Muscle of back (tissue), 3 donors: ENCODE measurements at regions not wholly inside any gene's neighbourhood (a gene's known extent, or its start where the extent isn't known, plus 50 kb on each side); places are given as distances from the start of the nearest gene placed in this dataset.
A peak's percentile ranks its signal among the peaks of the same experiment; 100 is the strongest.

Experiments used
- DNase-seq, 3 donors: peaks; one replicate each; pipeline versions ENCODE4 v3.0.0 to v3.0.0-alpha.2; 2013

- no peak for DNase-seq
These were observed 91.9 kb upstream of the POU3F3 start for GRCh38 chr2:104762031-104762430.

DNA sequence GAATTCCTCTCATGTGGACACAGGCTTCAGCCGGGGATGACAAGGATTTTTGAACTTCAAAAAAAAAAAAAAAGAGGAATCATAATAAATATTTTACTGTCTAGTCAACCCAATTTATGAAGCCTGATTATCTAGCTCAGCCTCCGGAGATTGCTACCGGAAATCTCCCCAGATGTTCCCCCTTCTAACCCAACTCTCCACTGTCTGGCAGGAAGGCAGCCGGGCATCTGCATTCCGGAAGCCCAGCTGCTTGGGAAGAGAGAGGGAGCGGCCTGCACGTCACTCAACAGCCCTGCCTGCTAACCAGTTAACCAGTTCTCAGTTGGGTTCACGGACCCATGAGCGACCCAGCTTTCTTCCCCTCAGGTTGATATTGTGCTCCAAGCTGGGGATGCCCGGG is 87.2 kb upstream of the POU3F3 start:
- no peak for DNase-seq

DNA sequence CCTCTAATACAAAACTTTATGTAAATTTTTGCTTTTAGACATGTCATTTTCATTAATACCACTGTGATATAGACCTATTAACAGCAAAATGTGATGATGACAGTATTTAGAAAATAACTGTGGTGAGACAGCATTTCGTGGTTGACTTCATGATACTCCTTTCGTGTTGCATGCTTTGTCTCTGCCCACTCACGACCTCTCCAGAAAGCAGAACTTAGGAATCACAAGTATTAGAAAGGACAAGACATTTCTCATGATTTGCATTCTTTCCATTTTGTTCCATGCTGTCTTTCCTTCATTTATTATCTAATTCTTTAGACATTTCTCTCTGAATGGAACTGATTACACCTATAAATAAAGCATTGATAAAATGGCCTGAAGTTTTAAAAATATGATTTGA is 85.2 kb upstream of the POU3F3 start:
- DNase-seq = peak in 1 of 3 donors; percentile 38

GRCh38 chr2:104769096-104769495 is 84.8 kb upstream of the POU3F3 start:
- peak in 1 of 3 donors; percentile 67 for DNase-seq

GRCh38 chr2:104772996-104773395 is 80.9 kb upstream of the POU3F3 start:
- no peak for DNase-seq

- peak in 1 of 3 donors; percentile 16 for DNase-seq
These were observed 79.3 kb upstream of the POU3F3 start for GRCh38 chr2:104774631-104775030.

GRCh38 chr2:104777721-104778120 is 76.2 kb upstream of the POU3F3 start:
- no peak for DNase-seq

DNA sequence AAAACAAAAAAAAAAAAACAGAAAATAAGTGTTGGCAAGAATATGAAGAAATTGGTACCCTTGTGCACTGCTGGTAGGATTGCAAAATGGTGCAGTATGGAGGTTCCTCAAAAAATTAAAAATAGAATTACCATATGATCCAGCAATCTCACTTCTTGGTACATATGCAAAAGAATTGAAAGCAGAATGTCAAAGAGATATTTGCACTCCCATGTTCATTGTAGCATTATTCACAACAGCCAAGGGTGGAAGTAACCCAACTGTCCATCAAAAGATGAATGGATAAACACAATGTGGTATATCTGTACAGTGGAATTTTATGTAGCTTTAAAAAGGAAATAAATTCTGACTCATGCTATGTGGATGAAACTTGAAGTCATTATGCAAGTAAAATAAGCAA is 72.8 kb upstream of the POU3F3 start:
- no peak for DNase-seq

DNA sequence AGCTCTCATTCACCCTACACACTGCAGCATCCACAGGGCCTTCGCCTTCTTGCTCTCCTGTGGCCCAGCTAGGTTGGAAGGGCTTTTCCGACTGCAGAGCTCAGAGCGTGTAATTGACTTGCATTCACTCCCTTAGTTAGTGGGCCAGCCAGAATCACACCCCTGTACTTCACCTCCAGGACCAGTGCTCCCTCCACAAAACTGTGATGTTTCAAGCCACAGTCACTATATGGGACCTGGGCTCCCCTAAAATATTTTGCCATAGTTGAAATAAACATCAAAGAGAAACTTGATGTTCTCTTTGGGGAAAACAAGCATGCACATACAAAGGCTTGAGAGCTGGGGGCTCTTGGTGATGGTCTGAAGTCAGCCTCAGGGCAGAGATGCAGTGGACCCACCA is 69.7 kb upstream of the POU3F3 start:
- DNase-seq = no peak

DNA sequence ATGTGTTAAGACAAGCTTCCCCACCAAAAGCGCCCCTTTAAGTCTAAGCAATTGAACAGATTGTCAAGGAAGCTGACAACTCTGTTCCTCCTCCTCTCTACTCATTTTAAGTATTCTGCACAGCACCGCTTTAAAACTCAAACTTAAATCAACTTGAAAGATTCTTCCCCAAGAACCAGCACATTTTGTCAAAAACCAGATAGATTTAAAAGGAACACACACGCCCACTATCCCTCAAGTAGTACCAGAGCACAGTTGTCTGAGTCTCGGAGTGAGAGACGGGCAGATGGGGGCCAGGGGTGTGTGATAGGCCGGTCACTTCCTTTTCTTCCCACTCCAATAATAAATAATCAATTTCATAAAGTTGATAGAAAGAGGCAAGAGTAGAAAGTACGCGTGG is 67.7 kb upstream of the POU3F3 start:
- no peak for DNase-seq

DNA sequence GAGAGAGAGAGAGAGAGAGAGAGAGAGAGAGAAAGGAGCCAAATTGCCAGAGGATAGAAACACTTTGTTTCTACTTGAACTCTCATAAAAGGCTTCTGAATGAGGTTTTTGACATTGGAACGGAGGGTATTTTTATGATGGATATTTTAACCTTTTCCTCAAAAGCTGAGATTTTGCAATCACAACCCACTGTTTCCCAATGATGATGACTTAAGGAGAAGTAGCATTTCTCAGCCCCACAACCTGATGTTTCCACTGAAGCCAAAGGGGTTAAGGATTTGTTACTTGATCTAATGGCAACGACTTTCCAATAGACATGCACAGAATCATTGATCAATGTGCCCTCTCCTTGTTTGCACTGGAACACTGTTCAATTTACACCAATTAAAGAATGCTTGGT is 67.1 kb upstream of the POU3F3 start:
- no peak for DNase-seq

DNA sequence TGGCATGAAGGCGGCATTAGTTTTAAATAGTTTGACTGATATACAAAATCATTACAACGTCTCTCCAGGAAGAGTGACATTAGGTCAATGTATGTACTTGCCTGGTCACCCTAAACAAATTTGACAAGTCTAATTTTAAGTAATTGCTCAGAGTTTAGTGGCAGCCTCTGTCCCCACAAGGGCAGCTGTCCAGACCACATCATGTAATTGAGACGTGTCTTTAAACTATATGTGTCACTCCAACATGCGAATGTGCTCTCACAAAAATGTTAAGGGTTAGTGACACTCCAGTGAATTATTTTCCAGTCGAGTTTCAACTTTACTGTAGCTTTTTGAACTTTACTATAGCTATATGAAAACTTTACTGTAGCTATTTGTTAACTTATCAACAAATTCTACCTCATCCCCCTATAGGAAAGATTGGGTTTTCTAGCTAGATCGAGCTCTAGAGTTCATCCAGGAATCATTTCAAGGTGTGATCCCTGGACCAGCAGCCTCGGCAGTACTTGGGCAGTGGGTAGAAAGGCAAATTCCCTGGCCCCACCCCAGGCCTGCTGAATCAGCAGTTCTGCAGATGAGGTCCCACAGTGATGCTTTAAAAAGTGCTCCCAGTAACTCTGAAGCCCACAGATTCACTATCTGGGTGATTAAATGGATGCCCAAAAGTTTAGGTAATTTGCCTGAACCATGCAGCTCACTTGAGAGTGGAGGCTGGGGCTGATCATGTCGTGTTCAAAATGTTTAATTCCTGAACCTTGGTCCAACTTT is 66.4 kb upstream of the POU3F3 start:
- DNase-seq = no peak

DNA sequence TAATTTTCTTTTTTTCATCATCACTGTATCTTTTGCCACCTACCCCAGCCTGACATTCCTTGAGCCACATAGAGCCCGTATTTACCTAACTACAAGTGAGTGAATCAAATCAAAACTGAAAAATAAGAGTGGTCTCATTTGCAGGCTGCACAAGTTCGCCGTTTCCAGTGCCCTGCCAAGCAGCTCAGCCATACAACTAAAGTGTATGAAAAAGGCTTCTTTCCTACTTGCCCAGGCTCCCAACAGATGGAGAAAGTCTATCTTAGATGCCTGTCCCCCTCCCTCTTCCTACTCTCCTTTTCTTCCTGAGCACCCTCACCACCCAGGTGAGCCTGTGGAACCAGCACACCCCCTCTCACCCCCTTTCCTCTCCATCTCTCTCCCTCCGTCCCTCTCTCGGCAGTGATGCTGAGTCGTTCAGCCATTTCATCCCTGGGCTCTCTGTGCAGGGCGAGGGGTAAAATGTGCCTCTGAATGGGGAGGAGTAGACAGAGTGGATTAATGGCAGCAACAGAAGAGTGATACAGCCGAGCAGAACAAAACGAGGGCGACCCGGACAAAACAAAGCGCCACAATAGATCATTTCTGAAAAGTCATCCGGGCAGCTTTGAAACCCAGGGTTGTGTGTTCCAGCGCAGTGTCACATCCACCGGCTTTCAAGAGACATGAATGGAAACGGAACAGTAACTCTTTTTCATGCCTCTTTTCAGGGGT is 65.0 kb upstream of the POU3F3 start:
- no peak for DNase-seq

- DNase-seq = peak; percentile 34 to 70 (median 52)
These were observed 63.7 kb upstream of the POU3F3 start for GRCh38 chr2:104790100-104790811.

DNA sequence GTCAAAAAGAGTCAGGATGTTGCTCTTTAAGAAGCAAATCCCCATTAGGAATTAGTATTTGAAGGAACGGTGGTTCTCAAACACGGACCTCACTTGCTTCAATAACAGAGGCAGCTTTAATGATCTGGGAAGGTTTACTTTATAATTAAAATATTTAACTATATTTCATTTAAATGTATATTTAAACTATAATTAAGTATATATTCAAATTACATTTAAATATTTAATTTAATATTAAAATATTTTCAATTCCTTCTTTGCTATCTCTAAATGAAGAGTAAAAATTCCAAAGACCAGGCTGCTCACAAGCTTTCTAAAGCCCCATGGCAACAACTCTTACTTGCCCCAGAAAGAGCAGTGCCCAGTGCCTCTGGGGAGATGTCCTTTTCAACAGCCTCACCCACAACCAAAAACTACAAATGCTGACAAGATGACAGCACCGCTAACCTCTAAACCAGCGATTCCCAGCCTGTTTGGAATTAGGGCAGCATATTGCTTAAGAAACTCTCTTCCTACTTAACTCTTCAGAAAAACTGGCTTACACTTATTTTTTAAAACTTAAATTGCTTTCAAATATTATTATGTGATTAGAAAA is 62.9 kb upstream of the POU3F3 start:
- DNase-seq = no peak

DNA sequence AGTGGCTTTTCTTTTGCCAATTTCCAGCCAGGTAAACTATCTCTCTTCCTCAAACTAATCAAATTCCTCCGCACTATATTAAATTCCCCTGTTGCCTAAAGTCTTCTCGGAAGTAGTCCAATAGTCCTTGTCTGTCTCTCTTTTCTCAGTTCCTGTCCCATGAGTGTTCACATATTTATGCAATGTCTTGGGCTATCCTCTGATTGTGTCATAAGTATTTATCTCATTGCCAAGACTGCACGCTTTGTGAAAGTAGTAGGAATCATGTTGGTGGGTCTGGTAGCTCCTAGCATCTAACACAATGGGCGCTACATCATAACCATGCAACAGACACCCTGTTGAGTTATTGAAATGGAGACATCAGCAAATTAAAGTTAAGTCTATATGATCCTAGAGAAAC is 59.9 kb upstream of the POU3F3 start:
- DNase-seq = peak in 1 of 3 donors; percentile 32

DNA sequence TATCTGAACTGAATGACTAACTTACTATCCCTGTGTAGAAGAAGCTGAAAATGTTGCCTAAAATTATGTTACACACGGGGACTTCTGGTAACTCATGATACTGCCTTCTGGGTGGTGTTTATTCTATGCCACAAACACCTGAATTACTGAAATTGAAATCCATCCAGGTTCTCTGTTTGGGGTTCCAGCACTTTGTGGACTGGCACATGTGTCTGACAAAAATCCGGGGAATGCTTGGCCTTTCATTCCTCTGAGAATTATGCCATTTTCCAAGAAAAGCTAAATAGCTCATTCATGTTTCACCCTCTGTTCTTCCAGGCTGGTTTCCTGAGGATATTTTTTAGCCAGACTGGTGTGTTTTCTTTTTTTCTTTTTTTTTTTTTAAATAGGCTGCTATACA is 59.5 kb upstream of the POU3F3 start:
- DNase-seq = no peak
